ENCODE measurements at regions not wholly inside any gene's neighbourhood (a gene's known extent, or its start where the extent isn't known, plus 50 kb on each side); places are given as distances from the start of the nearest gene placed in this dataset.

- DNase-seq: no peak
Observed at GRCh38 chr16:6918646-6919045, 414.0 kb upstream of the RBFOX1 start.

- no peak for DNase-seq
Observed at GRCh38 chr16:6916946-6917345, 415.7 kb upstream of the RBFOX1 start.

GRCh38 chr16:6913566-6913965 is 419.1 kb upstream of the RBFOX1 start:
- no peak for DNase-seq

DNA sequence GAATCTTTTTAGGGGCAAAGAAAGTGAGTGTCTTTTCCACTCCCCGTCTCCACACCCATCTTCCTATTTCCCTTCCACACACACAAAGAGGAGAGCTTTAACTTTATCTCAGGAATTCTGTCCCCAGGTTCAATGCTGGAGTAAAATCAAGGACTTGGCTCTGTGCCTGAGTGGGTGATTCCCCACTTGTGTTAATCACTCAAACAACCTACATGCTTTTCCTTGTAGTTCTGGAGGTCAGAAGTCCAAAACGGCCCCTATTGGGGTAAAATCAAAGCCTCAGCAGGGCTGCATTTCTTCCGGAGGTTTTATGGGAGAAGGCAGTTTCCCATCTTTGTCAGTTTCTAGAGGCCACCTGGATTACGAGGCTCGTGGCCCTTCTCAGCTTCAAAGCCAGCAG is 422.3 kb upstream of the RBFOX1 start:
- DNase-seq: no peak

- no peak for DNase-seq
Observed at GRCh38 chr16:6905601-6906000, 427.0 kb upstream of the RBFOX1 start.

- DNase-seq: no peak
Observed at GRCh38 chr16:6903671-6904070, 429.0 kb upstream of the RBFOX1 start.

DNA sequence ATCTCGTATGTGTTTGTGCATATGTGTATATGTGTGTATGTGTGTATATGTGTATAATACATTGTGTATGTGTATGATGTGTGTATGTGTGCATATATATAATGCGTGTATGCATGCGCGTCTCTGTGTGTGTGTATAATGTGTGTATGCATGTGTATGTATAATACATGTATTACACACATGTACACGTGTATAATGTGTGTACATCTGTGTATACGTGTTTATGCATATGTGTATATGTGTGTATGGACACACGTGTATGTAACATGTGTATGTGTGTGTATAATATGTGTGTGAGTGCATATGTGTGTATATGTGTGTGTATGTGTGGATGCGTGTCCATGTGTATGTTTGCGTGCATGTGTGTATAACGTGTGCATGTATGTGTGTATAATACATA is 433.7 kb upstream of the RBFOX1 start:
- DNase-seq: no peak

GRCh38 chr16:6897876-6898485 is 434.7 kb upstream of the RBFOX1 start:
- no peak for DNase-seq

GRCh38 chr16:6892966-6893365 is 439.7 kb upstream of the RBFOX1 start:
- no peak for DNase-seq

DNA sequence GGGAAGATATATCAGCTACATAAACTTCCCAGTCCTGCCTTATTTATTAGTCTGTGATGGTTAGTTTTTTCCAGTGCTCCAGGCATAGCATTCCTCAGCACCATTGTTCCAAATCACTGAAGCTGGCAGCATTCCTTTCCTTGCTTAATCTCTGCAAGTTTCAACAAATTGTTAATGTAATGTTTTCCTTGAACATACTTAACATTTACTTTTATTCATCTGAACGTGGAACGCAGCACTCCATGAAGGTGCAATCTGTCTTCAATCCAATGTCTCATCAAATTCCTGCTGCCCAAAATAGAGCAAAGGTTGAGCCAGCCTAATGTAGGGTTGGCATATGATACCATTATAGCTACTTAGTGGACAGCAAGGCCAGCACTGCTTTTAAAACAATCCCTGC is 441.1 kb upstream of the RBFOX1 start:
- no peak for DNase-seq

- DNase-seq: no peak
Observed at GRCh38 chr16:6888531-6888930, 444.1 kb upstream of the RBFOX1 start.

DNA sequence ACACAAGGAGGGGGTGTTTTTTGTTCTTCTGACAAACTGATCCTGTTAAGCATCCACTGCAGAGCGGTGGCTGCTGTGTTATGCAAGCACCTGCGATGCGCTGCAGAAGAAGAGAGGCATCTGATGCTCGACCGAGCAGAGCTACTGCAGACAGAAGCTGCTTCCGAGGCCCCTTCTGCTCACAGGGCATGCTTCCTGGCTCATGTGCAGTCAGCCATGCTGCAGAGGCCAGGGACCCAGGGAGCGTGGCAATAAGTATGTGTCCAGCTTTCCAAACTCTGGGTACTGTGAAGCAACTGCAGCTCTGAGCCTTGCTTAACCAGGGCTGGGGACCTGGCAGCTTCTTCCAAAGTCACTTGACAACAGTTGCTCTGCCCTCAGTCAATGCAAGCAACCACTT is 448.6 kb upstream of the RBFOX1 start:
- DNase-seq: no peak

DNA sequence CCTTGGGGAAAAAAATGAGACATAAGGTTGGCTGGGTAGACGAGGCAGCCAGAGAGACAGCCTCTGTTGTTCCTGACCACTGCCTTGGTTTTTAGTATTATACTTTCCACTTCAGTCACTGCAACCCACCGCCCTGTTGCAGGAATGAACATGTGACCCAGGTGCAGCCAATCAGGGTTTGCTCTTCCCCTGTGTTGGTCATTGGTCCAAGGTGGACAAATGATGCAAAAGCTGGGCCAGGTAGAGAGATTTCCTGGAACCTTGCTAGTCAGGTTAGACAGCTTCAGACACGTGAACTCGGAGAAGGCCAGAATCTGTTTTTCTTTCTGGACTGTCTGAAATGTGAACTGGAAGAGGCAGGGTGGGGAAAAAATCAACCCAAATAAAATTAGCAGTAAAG is 452.4 kb upstream of the RBFOX1 start:
- DNase-seq: no peak

- DNase-seq: no peak
Observed at GRCh38 chr16:6864671-6865070, 468.0 kb upstream of the RBFOX1 start.

DNA sequence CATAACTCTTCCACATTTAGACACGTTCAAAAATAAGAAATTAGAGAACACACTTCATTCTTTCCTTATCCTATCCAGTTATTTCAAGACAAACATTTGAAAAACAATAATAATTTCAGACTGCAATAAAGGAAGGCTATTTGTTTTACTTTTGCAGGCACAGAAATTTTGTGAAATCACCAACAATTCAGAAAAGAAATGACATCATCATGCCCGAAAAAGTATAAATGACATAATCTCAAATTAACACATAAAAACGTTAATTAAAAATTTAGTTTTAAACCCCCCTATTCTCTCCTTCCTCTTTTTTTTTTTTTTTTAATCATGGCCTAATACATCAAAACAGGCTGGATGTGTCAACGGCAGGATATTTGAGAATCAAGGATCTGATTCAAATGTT is 468.4 kb upstream of the RBFOX1 start:
- DNase-seq: no peak

GRCh38 chr16:6863135-6863534 is 469.5 kb upstream of the RBFOX1 start:
- no peak for DNase-seq

DNA sequence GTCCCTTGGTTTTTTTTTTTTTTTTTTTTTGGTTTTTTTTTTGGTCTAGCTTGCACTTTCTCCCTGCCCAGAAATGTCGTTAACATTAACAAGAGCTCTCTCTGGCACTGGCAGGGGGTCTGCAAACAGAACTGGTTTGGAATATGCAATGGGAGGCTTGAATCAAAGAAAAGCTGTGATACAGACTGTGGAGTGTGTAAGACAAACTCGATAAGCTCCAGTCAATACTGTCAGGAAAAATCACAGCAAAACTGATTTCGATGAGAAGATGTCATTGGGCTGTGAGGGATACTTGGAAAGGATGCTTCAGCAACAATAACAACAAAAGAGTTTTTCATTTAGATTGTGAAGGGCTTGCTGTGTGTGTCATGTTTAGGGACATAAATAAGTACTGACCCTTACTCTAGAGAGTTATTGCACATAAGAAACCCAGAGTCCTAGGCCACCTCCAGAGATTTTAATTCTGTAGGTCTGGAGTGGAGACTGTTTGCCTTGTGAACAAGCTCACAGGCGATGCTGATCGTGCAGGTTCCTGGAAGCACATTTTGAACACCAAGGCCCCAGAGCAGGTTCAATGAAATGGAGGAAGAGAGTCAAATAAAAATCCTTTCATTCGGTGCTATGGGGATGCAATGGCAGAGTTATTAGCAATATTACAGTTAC is 470.7 kb upstream of the RBFOX1 start:
- no peak for DNase-seq

- no peak for DNase-seq
Observed at GRCh38 chr16:6861135-6861814, 471.4 kb upstream of the RBFOX1 start.

- DNase-seq: no peak
Observed at GRCh38 chr16:6857575-6857974, 475.1 kb upstream of the RBFOX1 start.

DNA sequence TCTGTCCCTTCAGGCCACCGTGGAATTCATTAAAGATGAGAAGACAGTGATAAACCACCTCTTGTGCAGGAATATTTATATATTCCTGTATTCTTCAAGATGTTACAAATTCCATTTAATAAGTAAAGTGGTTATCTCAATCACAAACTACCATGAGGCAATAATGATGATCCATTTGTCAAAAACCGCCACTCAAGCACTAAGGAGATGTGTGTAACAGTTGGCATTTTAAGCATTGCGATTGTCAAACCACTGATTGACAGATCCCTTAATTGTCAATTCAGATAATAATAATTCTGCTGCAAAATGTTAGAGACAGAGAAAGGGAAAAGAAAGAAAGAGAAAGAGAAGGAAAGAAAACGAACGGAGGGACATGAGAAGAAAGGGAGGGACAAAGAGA is 476.1 kb upstream of the RBFOX1 start:
- no peak for DNase-seq

DNA sequence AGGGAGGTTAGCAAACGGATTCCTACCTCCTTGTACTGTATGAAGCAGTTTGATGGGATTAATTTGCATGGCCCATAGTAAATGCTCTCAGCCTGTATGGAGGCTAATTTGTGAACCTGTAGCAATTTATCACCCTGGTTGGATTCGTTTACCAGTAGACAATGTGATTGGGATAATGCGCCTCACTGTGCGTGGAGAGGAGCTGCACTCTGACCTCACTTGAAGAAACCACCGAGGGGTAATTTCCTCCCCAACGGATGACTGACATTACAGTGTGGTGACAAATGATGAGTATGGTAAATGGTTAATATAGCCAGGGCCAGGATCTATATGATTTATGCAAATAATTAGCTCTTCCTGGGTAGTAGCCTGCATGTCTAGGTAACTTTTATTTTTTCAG is 479.1 kb upstream of the RBFOX1 start:
- no peak for DNase-seq

- DNase-seq: no peak
Observed at GRCh38 chr16:6852643-6853225, 479.9 kb upstream of the RBFOX1 start.

DNA sequence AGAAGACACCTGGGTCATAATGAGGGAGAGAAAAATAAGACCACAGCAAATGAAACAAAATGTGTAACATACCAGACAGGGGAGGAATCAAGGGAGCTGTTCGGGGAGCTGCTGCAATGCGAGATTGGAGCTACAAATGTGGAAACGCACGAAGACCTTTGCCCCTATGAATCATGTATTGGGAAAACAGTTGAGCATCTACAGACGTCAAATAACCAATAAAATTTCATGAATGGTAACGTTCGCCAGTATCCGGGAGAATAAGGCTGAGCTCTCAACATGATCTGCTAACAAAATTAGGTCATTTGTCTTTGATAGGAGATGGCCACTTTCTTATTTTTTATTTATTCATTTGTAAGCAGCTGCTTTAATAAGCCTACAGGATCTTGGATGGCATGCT is 486.2 kb upstream of the RBFOX1 start:
- DNase-seq: no peak

GRCh38 chr16:6841392-6841791 is 491.3 kb upstream of the RBFOX1 start:
- no peak for DNase-seq

All from activated CD4-positive, alpha-beta T cell treated with anti-CD3 and anti-CD28 coated beads, Interleukin-2, Interleukin-6, amounts not matched to agents 100 ng/mL and 50 ng/mL, durations not matched to agents 16 hours and 8 hours (primary cell).